HCT116 (cell line): ENCODE measurements at regions not wholly inside any gene's neighbourhood (a gene's known extent, or its start where the extent isn't known, plus 50 kb on each side); places are given as distances from the start of the nearest gene placed in this dataset.

ENCODE experiments used
- ATAC-seq: fragments of 200-7000 bp; cut with Tn5 transposase; 2 replicates; pipeline ENCODE4 v1.9.1; 2020; ENCODE audit warnings: mild to moderate bottlenecking, moderate library complexity
- BruUV-seq: library from RNA; stranded (reverse); fragments of 400-500 nt; replicated peaks from 2 replicates; lab custom pipeline; 2021; lab: Mats Ljungman, UMichigan
- CTCF ChIA-PET: fragments of 300-600 bp; sonication (Branson Sonifier 250); formaldehyde crosslinking; loops from one replicate; lab custom pipeline; 2021; ENCODE audit warnings: antibody characterized with exemption; lab: Charles Lee
- POLR2A ChIA-PET: fragments of 300-600, 350-600 bp; sonication (Branson Sonifier 250); formaldehyde crosslinking; loops from one replicate; lab custom pipeline; 2021; ENCODE audit warnings: antibody characterized with exemption; lab: Charles Lee
- RAD21 ChIA-PET, 2 experiments: fragments of 300-600 bp; sonication (Branson Sonifier 250); formaldehyde crosslinking; loops; one replicate each; lab custom pipeline; 2023; ENCODE audit warnings: low total read pairs in 2 of 2; ENCODE audit not compliant: uncharacterized antibody in 2 of 2, unreplicated experiment in 2 of 2, low non-redundant PET in 1 of 2; lab: Charles Lee
- DNase-seq: peaks from one replicate; pipeline ENCODE4 v3.0.0-alpha.2; 2010; ENCODE audit warnings: low read depth, low spot score
- H2AFZ ChIP-seq: fragments of 200-600 bp; shearing (Covaris generic), sonication (generic); 2 replicates; pipeline ENCODE4 v1.6.1; 2017; ENCODE audit warnings: low read depth, mixed run types, mixed read lengths, antibody characterized with exemption, low read length; ENCODE audit not compliant: poor library complexity, severe bottlenecking
- H3K27ac ChIP-seq: 2 replicates; pipeline ENCODE4 v1.5.1; 2012; ENCODE audit warnings: low read depth, low read length
- H3K27me3 ChIP-seq: fragments of 200-600 bp; sonication (generic); 2 replicates; pipeline ENCODE4 v1.6.1; 2016; ENCODE audit warnings: mixed run types, low read length, mixed read lengths; ENCODE audit not compliant: insufficient read depth
- H3K36me3 ChIP-seq, 2 experiments: fragments of 200-500 bp in 1 of 2; fragments of 200-600 bp in 1 of 2; sonication (Bioruptor generic) in 1 of 2; sonication (generic) in 1 of 2; 2 replicates each; pipeline versions ENCODE4 v1.5.1 to v1.6.1; 2014 to 2016; ENCODE audit warnings: low read length in 2 of 2, inconsistent platforms in 1 of 2, mixed read lengths in 1 of 2, mixed run types in 1 of 2; ENCODE audit not compliant: insufficient read depth in 2 of 2, control insufficient read depth in 1 of 2
- H3K4me1 ChIP-seq, 2 experiments: fragments of 200-600 bp in 1 of 2; sonication (generic) in 1 of 2; 2 replicates each; pipeline versions ENCODE4 v1.5.1 to v1.6.1; 2012 to 2017; ENCODE audit warnings: low read length in 2 of 2, inconsistent platforms in 1 of 2, mild to moderate bottlenecking in 1 of 2, mixed read lengths in 1 of 2, mixed run types in 1 of 2, moderate library complexity in 1 of 2; ENCODE audit not compliant: insufficient read depth in 2 of 2, control insufficient read depth in 1 of 2
- H3K4me2 ChIP-seq: fragments of 200-600 bp; sonication (generic); 2 replicates; pipeline ENCODE4 v1.6.1; 2017; ENCODE audit warnings: mixed run types, low read length, mixed read lengths
- H3K4me3 ChIP-seq, 2 experiments: fragments of 200-600 bp in 1 of 2; sonication (generic) in 1 of 2; replicated peaks in 1 of 2; 2 replicates each; pipeline ENCODE4 v1.5.1; 2011 to 2016; ENCODE audit warnings: low read length in 2 of 2, control low read depth in 1 of 2, low read depth in 1 of 2, mild to moderate bottlenecking in 1 of 2, mixed read lengths in 1 of 2, mixed run types in 1 of 2
- H3K79me2 ChIP-seq: fragments of 200-600 bp; sonication (generic); 2 replicates; pipeline ENCODE4 v1.6.1; 2017; ENCODE audit warnings: mild to moderate bottlenecking, mixed run types, low read length, moderate library complexity, mixed read lengths; ENCODE audit not compliant: insufficient read depth
- H3K9ac ChIP-seq: fragments of 200-600 bp; sonication (generic); 2 replicates; pipeline ENCODE4 v1.6.1; 2016; ENCODE audit warnings: low read length, mixed read lengths
- H3K9me2 ChIP-seq: fragments of 200-600 bp; sonication (generic), shearing (Covaris generic); 2 replicates; pipeline ENCODE4 v1.6.1; 2017; ENCODE audit warnings: mixed run types, mild to moderate bottlenecking, moderate library complexity; ENCODE audit not compliant: insufficient read depth
- H3K9me3 ChIP-seq, 2 experiments: fragments of 200-500 bp in 1 of 2; fragments of 200-600 bp in 1 of 2; sonication (Bioruptor generic) in 1 of 2; sonication (generic) in 1 of 2; 2 replicates each; pipeline ENCODE4 v1.6.1; 2014 to 2017; ENCODE audit warnings: low read length in 2 of 2, mixed read lengths in 2 of 2, inconsistent platforms in 1 of 2, low read depth in 1 of 2, mild to moderate bottlenecking in 1 of 2, mixed run types in 1 of 2, moderate library complexity in 1 of 2; ENCODE audit not compliant: control insufficient read depth in 1 of 2, insufficient read depth in 1 of 2
- H4K20me1 ChIP-seq: fragments of 200-600 bp; sonication (generic), shearing (Covaris generic); 2 replicates; pipeline ENCODE4 v1.6.1; 2017; ENCODE audit warnings: mixed run types, mild to moderate bottlenecking, moderate library complexity; ENCODE audit not compliant: insufficient read depth
- ATF3 ChIP-seq: IDR thresholded peaks from 2 replicates; pipeline ENCODE4 v1.6.1; 2012
- CEBPB ChIP-seq: IDR thresholded peaks from 2 replicates; pipeline ENCODE4 v1.6.1; 2012; ENCODE audit warnings: low read depth
- CTCF ChIP-seq, 3 experiments: fragments of 200-600 bp in 1 of 3; sonication (generic) in 1 of 3; IDR thresholded peaks in 2 of 3; conservative IDR thresholded peaks in 1 of 3; 2 replicates each; pipeline ENCODE4 v1.5.1; 2012 to 2017; ENCODE audit warnings: low read depth in 2 of 3, low read length in 2 of 3, antibody characterized with exemption in 1 of 3, borderline replicate concordance in 1 of 3, control low read depth in 1 of 3, mild to moderate bottlenecking in 1 of 3, mixed read lengths in 1 of 3, mixed run types in 1 of 3, moderate library complexity in 1 of 3; ENCODE audit not compliant: insufficient read depth in 1 of 3
- EZH2 ChIP-seq: fragments of 200-600 bp; sonication (generic); IDR thresholded peaks from 2 replicates; pipeline ENCODE4 v1.6.1; 2017; ENCODE audit warnings: antibody characterized with exemption, mixed run types
- FOSL1 ChIP-seq: IDR thresholded peaks from 2 replicates; pipeline ENCODE4 v1.6.1; 2012; ENCODE audit warnings: low read depth
- JUND ChIP-seq: IDR thresholded peaks from 2 replicates; pipeline ENCODE4 v1.6.1; 2012
- MAX ChIP-seq: IDR thresholded peaks from 2 replicates; pipeline ENCODE4 v1.6.1; 2012
- POLR2A ChIP-seq: IDR thresholded peaks from 2 replicates; pipeline ENCODE4 v1.7.0; 2011; ENCODE audit warnings: borderline replicate concordance; ENCODE audit not compliant: insufficient read depth, insufficient read length; ENCODE audit errors: extremely low read depth
- RAD21 ChIP-seq: IDR thresholded peaks from 2 replicates; pipeline ENCODE4 v1.6.1; 2012; ENCODE audit warnings: low read depth, mild to moderate bottlenecking
- REST ChIP-seq: IDR thresholded peaks from 2 replicates; pipeline ENCODE4 v1.6.1; 2012; ENCODE audit warnings: low read depth
- SIN3A ChIP-seq: IDR thresholded peaks from 2 replicates; pipeline ENCODE4 v1.6.1; 2012; ENCODE audit warnings: low read depth
- SP1 ChIP-seq: IDR thresholded peaks from 2 replicates; pipeline ENCODE4 v1.6.1; 2012; ENCODE audit warnings: low read depth
- SRF ChIP-seq: IDR thresholded peaks from 2 replicates; pipeline ENCODE4 v1.6.1; 2012; ENCODE audit warnings: low read depth
- YY1 ChIP-seq: IDR thresholded peaks from 2 replicates; pipeline ENCODE4 v1.6.1; 2011; ENCODE audit warnings: low read length, low read depth, moderate library complexity, mild to moderate bottlenecking; ENCODE audit not compliant: insufficient replicate concordance; ENCODE audit errors: extremely low read depth
- ZFX ChIP-seq: fragments of 450-650 bp; IDR thresholded peaks from 2 replicates; pipeline ENCODE4 v1.6.1; 2017
- intact Hi-C: fragments of 100-400 bp; cut with micrococcal nuclease; formaldehyde crosslinking; loops from 2 replicates; pipeline ENCODE4 v1.10.0; 2022

- no peak for TF ChIP-seq REST
These were observed 84.3 kb upstream of the OSR1 start (continued) for GRCh38 chr2:19442731-19443130.

GRCh38 chr2:19439081-19439480 is 80.7 kb upstream of the OSR1 start:
- BruUV-seq = no TSS peak
- no peaks in the 10 kb centered on the region for H4K20me1 ChIP-seq
- no peaks in the 10 kb centered on the region for H3K79me2 ChIP-seq
- no peak overlapping the region for H3K4me3 ChIP-seq
- H3K9ac ChIP-seq = no peak overlapping the region
- no peak for DNase-seq
- no peak overlapping the region for H3K27ac ChIP-seq
- H2AFZ ChIP-seq = no peak overlapping the region
- H3K4me2 ChIP-seq = no peak overlapping the region
- H3K4me1 ChIP-seq = no peaks in the 10 kb centered on the region
- no peaks in the 10 kb centered on the region for H3K9me2 ChIP-seq
- POLR2A ChIA-PET = no interaction called here
- H3K36me3 ChIP-seq = no peaks in the 10 kb centered on the region
- intact Hi-C loops = no loop called here
- no peaks in the 10 kb centered on the region for H3K9me3 ChIP-seq
- ATAC-seq = no peak
- CTCF ChIA-PET = no interaction called here
- RAD21 ChIA-PET = no interaction called here
- H3K27me3 ChIP-seq = no peaks in the 10 kb centered on the region
- TF ChIP-seq CEBPB (no peak), POLR2A (no peak), JUND (no peak), SRF (no peak), CTCF (IDR thresholded peaks at IDR 0.05 in 2 of 3, conservative IDR thresholded peaks at IDR 0.05 in 1 of 3; ENCODE audit: borderline replicate concordance in 1 of 3, insufficient read depth in 1 of 3, low read depth in 2 of 3, low read length in 2 of 3) (no peak), REST (no peak), MAX (no peak), YY1 (no peak), EZH2 (no peak), SIN3A (no peak), RAD21 (no peak), ZFX (no peak), FOSL1 (no peak), ATF3 (no peak), SP1 (no peak)
